ENCODE measurements at regions not wholly inside any gene's neighbourhood (a gene's known extent, or its start where the extent isn't known, plus 50 kb on each side); places are given as distances from the start of the nearest gene placed in this dataset.

GRCh38 chr15:98514034-98514622, 134.2 kb upstream of the IGF1R start:
- Mint-ChIP-seq H3K27ac (no peak overlapping the region), H3K36me3 (ENCODE audit: low read depth) (no peaks in the 10 kb centered on the region), H3K4me1 (no peaks in the 10 kb centered on the region), H3K9me3 (no peaks in the 10 kb centered on the region), H3K27me3 (peaks cover 3% of the 10 kb centered on the region), H3K4me3 (no peak overlapping the region)
- ATAC-seq (replicated peaks) = no peak

- H3K27ac Mint-ChIP-seq = no peak overlapping the region
- no peak overlapping the region for H3K4me3 Mint-ChIP-seq
- no peaks in the 10 kb centered on the region for H3K4me1 Mint-ChIP-seq
- H3K27me3 Mint-ChIP-seq = peaks cover 6% of the 10 kb centered on the region
- no peaks in the 10 kb centered on the region for H3K9me3 Mint-ChIP-seq
- ATAC-seq (replicated peaks) = peak; percentile 78
- H3K36me3 Mint-ChIP-seq (ENCODE audit: low read depth) = no peaks in the 10 kb centered on the region
These were observed 129.3 kb upstream of the IGF1R start for GRCh38 chr15:98518823-98519561.

DNA sequence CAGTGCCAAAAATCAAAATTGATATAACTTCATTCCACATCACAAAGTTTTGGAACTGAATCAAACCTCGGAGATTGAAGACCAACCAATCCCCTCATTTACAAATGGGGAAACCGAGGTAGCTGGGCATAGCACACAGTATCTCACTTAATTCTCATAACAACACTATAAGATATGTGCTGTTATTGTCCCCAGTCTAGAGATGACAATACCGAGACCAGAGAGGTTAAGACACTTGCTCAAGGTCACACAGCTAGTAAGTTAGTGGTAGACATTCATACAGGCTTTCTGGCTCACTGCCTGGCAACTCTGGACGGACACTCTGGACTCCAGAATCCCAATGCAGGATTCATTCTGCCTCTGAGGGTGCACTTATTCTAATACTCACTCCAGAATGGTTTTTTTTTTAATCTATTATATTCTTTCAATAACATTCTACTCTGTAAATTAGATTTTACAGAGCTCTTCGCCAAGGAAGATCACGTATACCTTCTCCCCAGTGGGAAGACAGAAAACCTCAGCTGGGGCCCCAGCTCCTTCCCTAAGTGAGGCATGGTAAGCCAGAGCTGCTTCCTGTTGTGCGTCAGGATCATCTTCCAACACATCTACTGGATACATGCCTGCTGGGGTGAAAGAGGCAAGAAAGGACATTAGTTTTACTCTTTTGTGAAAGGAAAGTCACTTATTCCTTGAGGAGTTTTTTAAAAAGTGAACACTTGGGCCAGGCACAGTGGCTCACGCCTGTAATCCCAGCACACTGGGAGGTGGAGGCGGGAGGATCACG, 128.4 kb upstream of the IGF1R start:
- no peak overlapping the region for H3K4me3 Mint-ChIP-seq
- H3K36me3 Mint-ChIP-seq (ENCODE audit: low read depth) = no peaks in the 10 kb centered on the region
- ATAC-seq (replicated peaks) = no peak
- no peaks in the 10 kb centered on the region for H3K9me3 Mint-ChIP-seq
- peaks cover 6% of the 10 kb centered on the region for H3K27me3 Mint-ChIP-seq
- H3K4me1 Mint-ChIP-seq = no peaks in the 10 kb centered on the region
- no peak overlapping the region for H3K27ac Mint-ChIP-seq

GRCh38 chr15:98522127-98522526, 126.2 kb upstream of the IGF1R start:
- Mint-ChIP-seq H3K27me3 (peaks cover 6% of the 10 kb centered on the region), H3K27ac (no peak overlapping the region), H3K36me3 (ENCODE audit: low read depth) (no peaks in the 10 kb centered on the region), H3K4me1 (no peaks in the 10 kb centered on the region), H3K9me3 (no peaks in the 10 kb centered on the region), H3K4me3 (no peak overlapping the region)
- no peak for ATAC-seq (replicated peaks)

- Mint-ChIP-seq H3K36me3 (ENCODE audit: low read depth) (no peaks in the 10 kb centered on the region), H3K9me3 (no peaks in the 10 kb centered on the region), H3K27me3 (peaks cover 3% of the 10 kb centered on the region), H3K4me3 (no peak overlapping the region), H3K4me1 (no peaks in the 10 kb centered on the region), H3K27ac (no peak overlapping the region)
- ATAC-seq (replicated peaks) = no peak
These were observed 124.3 kb upstream of the IGF1R start for GRCh38 chr15:98523912-98524662.

DNA sequence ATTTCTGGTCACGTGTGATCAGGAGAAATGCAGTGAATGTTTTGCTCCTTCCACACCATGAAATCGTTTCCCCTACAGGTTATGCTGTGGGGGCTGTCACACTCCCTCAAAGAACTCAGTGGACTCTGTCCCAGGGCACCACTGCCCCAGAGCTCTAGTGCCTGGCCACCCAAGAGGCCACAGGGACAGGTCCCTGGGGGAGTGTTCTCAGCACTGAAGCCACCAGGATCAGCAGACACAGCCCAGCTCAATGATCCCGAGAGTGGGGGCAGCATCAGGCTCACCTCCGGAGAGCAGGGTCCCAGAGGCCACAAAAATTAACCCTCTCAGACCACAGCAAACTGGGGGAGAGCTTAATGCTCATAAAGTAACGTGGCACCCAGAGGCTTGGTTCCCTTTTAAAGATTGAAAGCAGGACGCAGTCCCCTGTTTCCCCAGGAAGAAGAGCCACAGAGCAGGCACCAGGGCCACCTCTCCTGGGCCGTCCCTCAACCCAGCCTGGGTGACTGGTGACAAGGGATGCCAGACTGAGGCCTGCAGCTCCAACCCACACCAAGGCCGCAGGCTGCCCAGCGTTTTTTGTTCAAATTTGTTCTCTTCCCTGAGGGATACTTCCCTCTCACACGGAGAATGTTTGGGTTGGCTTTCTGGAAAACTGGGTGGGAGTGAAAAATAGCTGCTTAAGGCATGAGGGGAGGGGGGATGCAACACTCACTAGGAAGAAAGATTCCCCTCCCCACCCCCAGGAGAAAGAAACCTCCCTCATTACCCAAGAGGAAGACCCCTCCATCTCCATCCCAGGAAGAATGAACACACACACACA, 123.3 kb upstream of the IGF1R start:
- no peak for ATAC-seq (replicated peaks)
- H3K9me3 Mint-ChIP-seq = no peaks in the 10 kb centered on the region
- no peaks in the 10 kb centered on the region for H3K36me3 Mint-ChIP-seq (ENCODE audit: low read depth)
- H3K4me3 Mint-ChIP-seq = no peak overlapping the region
- H3K27me3 Mint-ChIP-seq = peaks cover 8% of the 10 kb centered on the region
- no peak overlapping the region for H3K27ac Mint-ChIP-seq
- no peaks in the 10 kb centered on the region for H3K4me1 Mint-ChIP-seq

DNA sequence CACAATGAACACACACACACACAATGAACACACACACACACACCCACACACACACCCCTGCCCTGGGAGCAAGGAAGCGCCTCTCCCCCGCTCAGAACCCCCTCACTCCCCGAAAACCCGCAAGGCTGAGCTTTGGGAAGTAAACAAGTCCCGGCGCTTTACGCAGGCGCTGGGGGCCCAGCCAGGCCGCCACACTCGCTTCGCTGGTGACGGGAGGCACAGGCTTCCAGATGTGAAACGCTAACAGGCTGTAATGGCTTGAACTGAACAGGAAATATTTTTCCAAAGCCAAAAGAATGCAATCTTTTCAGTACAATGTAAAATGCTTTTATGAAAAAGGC, 122.7 kb upstream of the IGF1R start:
- H3K4me1 Mint-ChIP-seq = peaks cover under 1% of the 10 kb centered on the region
- no peaks in the 10 kb centered on the region for H3K9me3 Mint-ChIP-seq
- peaks cover 9% of the 10 kb centered on the region for H3K27me3 Mint-ChIP-seq
- H3K36me3 Mint-ChIP-seq (ENCODE audit: low read depth) = no peaks in the 10 kb centered on the region
- H3K4me3 Mint-ChIP-seq = no peak overlapping the region
- H3K27ac Mint-ChIP-seq = no peak overlapping the region
- ATAC-seq (replicated peaks) = no peak

DNA sequence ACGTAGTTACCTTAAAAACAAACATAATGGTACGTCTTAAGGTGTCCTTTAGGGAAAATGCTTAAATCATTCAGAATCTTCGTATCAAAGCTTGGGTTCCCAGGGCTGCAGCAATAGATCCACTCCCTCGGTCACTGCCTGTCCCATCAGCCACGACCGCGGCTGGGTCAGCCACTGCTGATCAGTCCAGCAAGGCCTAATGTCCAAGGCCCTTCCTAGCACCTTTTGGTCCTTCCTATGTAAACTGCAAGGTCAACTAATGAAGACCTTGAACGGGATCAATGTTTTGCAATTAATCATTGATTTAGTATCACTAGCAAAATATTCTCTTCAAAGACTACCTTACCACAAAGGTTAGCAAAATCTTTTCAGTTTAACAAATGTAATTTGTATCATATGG, 122.2 kb upstream of the IGF1R start:
- Mint-ChIP-seq H3K9me3 (no peaks in the 10 kb centered on the region), H3K4me1 (peaks cover 4% of the 10 kb centered on the region), H3K27ac (no peak overlapping the region), H3K4me3 (no peak overlapping the region), H3K36me3 (ENCODE audit: low read depth) (no peaks in the 10 kb centered on the region), H3K27me3 (peaks cover 13% of the 10 kb centered on the region)
- no peak for ATAC-seq (replicated peaks)

DNA sequence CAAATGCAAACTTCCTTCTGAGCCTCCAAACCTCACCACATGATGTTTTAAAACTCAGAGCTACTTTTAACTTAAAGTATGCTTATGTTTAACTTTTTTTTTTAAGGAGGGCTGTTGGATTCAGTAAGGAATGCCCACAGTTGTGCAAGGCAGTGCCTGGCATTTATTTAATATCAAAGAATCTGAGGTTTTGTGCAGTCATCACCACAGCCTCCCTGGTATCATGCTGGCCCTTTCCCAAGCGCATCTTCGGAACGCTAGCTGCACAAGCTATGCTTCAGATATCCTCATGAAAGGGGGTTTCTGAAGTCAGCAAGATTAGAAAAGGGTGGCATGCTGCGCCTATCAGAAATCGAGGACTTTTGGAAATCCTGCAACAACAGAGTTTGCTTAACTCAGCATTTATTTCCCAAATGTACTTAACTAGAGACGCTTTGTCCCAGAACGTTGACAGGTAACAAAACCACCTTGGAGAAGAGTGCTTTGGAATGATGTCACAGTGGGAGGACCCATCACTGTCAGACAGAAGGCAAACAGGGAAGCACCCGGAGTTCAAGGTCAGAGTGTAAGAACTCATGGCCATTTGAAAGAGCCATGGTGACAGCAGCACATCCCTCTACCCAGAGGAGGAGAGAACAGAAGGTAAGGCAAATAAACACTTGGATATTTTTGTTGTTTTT, 120.2 kb upstream of the IGF1R start:
- ATAC-seq (replicated peaks) = no peak
- H3K4me1 Mint-ChIP-seq = peaks cover 4% of the 10 kb centered on the region
- H3K27ac Mint-ChIP-seq = no peak overlapping the region
- H3K27me3 Mint-ChIP-seq = peaks cover 18% of the 10 kb centered on the region
- H3K9me3 Mint-ChIP-seq = no peaks in the 10 kb centered on the region
- no peak overlapping the region for H3K4me3 Mint-ChIP-seq
- no peaks in the 10 kb centered on the region for H3K36me3 Mint-ChIP-seq (ENCODE audit: low read depth)

DNA sequence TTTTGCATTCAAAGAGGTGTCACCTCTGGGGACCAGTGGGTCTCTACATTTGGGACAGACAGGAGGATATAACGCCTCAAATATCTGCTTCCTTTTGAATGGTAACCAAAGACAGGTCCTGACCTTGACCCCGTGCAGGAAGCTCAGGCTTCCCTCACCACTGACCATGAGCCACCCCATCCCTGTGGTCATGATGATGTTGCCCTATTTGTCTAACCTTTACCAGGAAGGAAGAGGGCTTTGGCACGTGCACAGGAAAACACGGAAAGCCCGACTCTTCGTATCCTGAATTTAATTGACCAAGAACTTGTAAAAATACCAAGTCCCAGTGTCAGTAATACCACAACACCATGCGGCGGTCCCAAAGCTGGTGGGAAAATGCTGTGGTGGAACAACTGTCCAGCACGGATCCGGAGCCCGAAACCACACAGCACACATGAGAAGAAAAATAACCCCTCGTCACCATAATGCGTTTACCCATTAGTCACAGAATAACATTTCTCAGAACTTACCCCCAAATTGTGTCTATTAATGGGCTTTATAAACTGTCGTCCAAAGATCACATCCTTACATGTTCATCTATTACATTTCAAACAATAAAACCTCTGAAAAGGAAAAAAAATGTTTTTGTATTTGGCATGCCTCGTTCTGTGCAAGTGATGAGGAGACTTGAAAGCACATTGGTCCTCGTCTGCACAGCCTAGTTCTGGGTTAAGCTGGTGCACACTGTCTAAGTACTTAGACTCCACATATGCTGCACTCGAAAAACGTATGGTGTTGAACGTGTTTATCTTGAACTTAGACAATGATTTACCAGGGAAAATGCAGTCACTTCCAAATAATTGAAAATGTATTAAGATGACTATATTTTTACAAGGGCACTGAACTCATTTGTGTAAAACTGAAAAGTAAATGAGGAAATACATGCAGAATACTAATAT, 118.9 kb upstream of the IGF1R start:
- peaks cover 4% of the 10 kb centered on the region for H3K4me1 Mint-ChIP-seq
- peaks cover 19% of the 10 kb centered on the region for H3K27me3 Mint-ChIP-seq
- no peak for ATAC-seq (replicated peaks)
- H3K4me3 Mint-ChIP-seq = no peak overlapping the region
- no peaks in the 10 kb centered on the region for H3K36me3 Mint-ChIP-seq (ENCODE audit: low read depth)
- no peak overlapping the region for H3K27ac Mint-ChIP-seq
- no peaks in the 10 kb centered on the region for H3K9me3 Mint-ChIP-seq

- no peaks in the 10 kb centered on the region for H3K36me3 Mint-ChIP-seq (ENCODE audit: low read depth)
- no peak overlapping the region for H3K4me3 Mint-ChIP-seq
- ATAC-seq (replicated peaks) = peak; percentile 85
- H3K27me3 Mint-ChIP-seq = peaks cover 21% of the 10 kb centered on the region
- peaks cover 4% of the 10 kb centered on the region for H3K4me1 Mint-ChIP-seq
- H3K27ac Mint-ChIP-seq = no peak overlapping the region
- no peaks in the 10 kb centered on the region for H3K9me3 Mint-ChIP-seq
These were observed 117.8 kb upstream of the IGF1R start for GRCh38 chr15:98530570-98530969.

GRCh38 chr15:98532063-98532462, 116.3 kb upstream of the IGF1R start:
- Mint-ChIP-seq H3K9me3 (no peaks in the 10 kb centered on the region), H3K27ac (no peak overlapping the region), H3K4me3 (no peak overlapping the region), H3K27me3 (peaks cover 21% of the 10 kb centered on the region), H3K4me1 (peaks cover 4% of the 10 kb centered on the region), H3K36me3 (ENCODE audit: low read depth) (no peaks in the 10 kb centered on the region)
- ATAC-seq (replicated peaks) = no peak

- H3K27me3 Mint-ChIP-seq = peaks cover 20% of the 10 kb centered on the region
- H3K4me1 Mint-ChIP-seq = no peaks in the 10 kb centered on the region
- no peaks in the 10 kb centered on the region for H3K9me3 Mint-ChIP-seq
- ATAC-seq (replicated peaks) = no peak
- H3K36me3 Mint-ChIP-seq (ENCODE audit: low read depth) = no peaks in the 10 kb centered on the region
- no peak overlapping the region for H3K27ac Mint-ChIP-seq
- no peak overlapping the region for H3K4me3 Mint-ChIP-seq
These were observed 111.4 kb upstream of the IGF1R start for GRCh38 chr15:98536976-98537375.

All from activated T-helper 17 cell treated with anti-CD3 and anti-CD28 coated beads, Interleukin-2, amount 50 U/mL, for 72 hours (primary cell).